Hematopoietic multipotent progenitor cell treated with erythropoietin and hydrocortisone succinate and interleukin-3 and kit ligand, for 17 days (in vitro differentiated cells): ENCODE measurements at regions not wholly inside any gene's neighbourhood (a gene's known extent, or its start where the extent isn't known, plus 50 kb on each side); places are given as distances from the start of the nearest gene placed in this dataset.

Source experiments
- DNase-seq: peaks from one replicate; pipeline ENCODE4 v3.0.0-alpha.2; 2015; ENCODE audit warnings: low spot score

- no peak for DNase-seq
Observed at GRCh38 chr4:19707876-19708275, 543.8 kb upstream of the SLIT2 start.

- no peak for DNase-seq
Observed at GRCh38 chr4:19703391-19703790, 548.3 kb upstream of the SLIT2 start.

- no peak for DNase-seq
Observed at GRCh38 chr4:19700992-19701391, 550.7 kb upstream of the SLIT2 start.

GRCh38 chr4:19698961-19699360, 552.7 kb upstream of the SLIT2 start:
- DNase-seq: no peak

GRCh38 chr4:19694812-19695211, 556.9 kb upstream of the SLIT2 start:
- no peak for DNase-seq

- DNase-seq: no peak
Observed at GRCh38 chr4:19693936-19694570, 557.7 kb upstream of the SLIT2 start.

GRCh38 chr4:19689511-19689910, 562.2 kb upstream of the SLIT2 start:
- DNase-seq: no peak

GRCh38 chr4:19686456-19686855, 565.2 kb upstream of the SLIT2 start:
- DNase-seq: no peak

GRCh38 chr4:19684084-19684483, 567.6 kb upstream of the SLIT2 start:
- DNase-seq: no peak

- no peak for DNase-seq
Observed at GRCh38 chr4:19683426-19683825, 568.3 kb upstream of the SLIT2 start.

GRCh38 chr4:19677211-19677610, 574.5 kb upstream of the SLIT2 start:
- DNase-seq: no peak

GRCh38 chr4:19675172-19675811, 576.4 kb upstream of the SLIT2 start:
- DNase-seq: no peak

- DNase-seq: no peak
Observed at GRCh38 chr4:19659101-19659500, 592.6 kb upstream of the SLIT2 start.

- no peak for DNase-seq
Observed at GRCh38 chr4:19657856-19658255, 593.8 kb upstream of the SLIT2 start.

GRCh38 chr4:19655666-19656065, 596.0 kb upstream of the SLIT2 start:
- no peak for DNase-seq

- DNase-seq: no peak
Observed at GRCh38 chr4:19650903-19651864, 600.5 kb upstream of the SLIT2 start.

- DNase-seq: no peak
Observed at GRCh38 chr4:19645589-19645988, 606.1 kb upstream of the SLIT2 start.

- DNase-seq: no peak
Observed at GRCh38 chr4:19636451-19636850, 615.3 kb upstream of the SLIT2 start.

- DNase-seq: no peak
Observed at GRCh38 chr4:19631814-19632213, 619.9 kb upstream of the SLIT2 start.

GRCh38 chr4:19623866-19624265, 627.8 kb upstream of the SLIT2 start:
- no peak for DNase-seq

- DNase-seq: no peak
Observed at GRCh38 chr4:19615086-19615689, 636.5 kb upstream of the SLIT2 start.

- no peak for DNase-seq
Observed at GRCh38 chr4:19614171-19614570, 637.5 kb upstream of the SLIT2 start.

- DNase-seq: no peak
Observed at GRCh38 chr4:19596342-19596741, 655.4 kb upstream of the SLIT2 start.
